HCT116 (cell line): ENCODE measurements at regions not wholly inside any gene's neighbourhood (a gene's known extent, or its start where the extent isn't known, plus 50 kb on each side); places are given as distances from the start of the nearest gene placed in this dataset.

Experiments
- ATAC-seq: fragments of 200-7000 bp; cut with Tn5 transposase; 2 replicates; pipeline ENCODE4 v1.9.1; 2020; ENCODE audit warnings: mild to moderate bottlenecking, moderate library complexity
- BruUV-seq: library from RNA; stranded (reverse); fragments of 400-500 nt; replicated peaks from 2 replicates; lab custom pipeline; 2021; lab: Mats Ljungman, UMichigan
- CTCF ChIA-PET: fragments of 300-600 bp; sonication (Branson Sonifier 250); formaldehyde crosslinking; loops from one replicate; lab custom pipeline; 2021; ENCODE audit warnings: antibody characterized with exemption; lab: Charles Lee
- POLR2A ChIA-PET: fragments of 300-600, 350-600 bp; sonication (Branson Sonifier 250); formaldehyde crosslinking; loops from one replicate; lab custom pipeline; 2021; ENCODE audit warnings: antibody characterized with exemption; lab: Charles Lee
- RAD21 ChIA-PET, 2 experiments: fragments of 300-600 bp; sonication (Branson Sonifier 250); formaldehyde crosslinking; loops; one replicate each; lab custom pipeline; 2023; ENCODE audit warnings: low total read pairs in 2 of 2; ENCODE audit not compliant: uncharacterized antibody in 2 of 2, unreplicated experiment in 2 of 2, low non-redundant PET in 1 of 2; lab: Charles Lee
- DNase-seq: peaks from one replicate; pipeline ENCODE4 v3.0.0-alpha.2; 2010; ENCODE audit warnings: low read depth, low spot score
- H2AFZ ChIP-seq: fragments of 200-600 bp; shearing (Covaris generic), sonication (generic); 2 replicates; pipeline ENCODE4 v1.6.1; 2017; ENCODE audit warnings: low read depth, mixed run types, mixed read lengths, antibody characterized with exemption, low read length; ENCODE audit not compliant: poor library complexity, severe bottlenecking
- H3K27ac ChIP-seq: 2 replicates; pipeline ENCODE4 v1.5.1; 2012; ENCODE audit warnings: low read depth, low read length
- H3K27me3 ChIP-seq: fragments of 200-600 bp; sonication (generic); 2 replicates; pipeline ENCODE4 v1.6.1; 2016; ENCODE audit warnings: mixed run types, low read length, mixed read lengths; ENCODE audit not compliant: insufficient read depth
- H3K36me3 ChIP-seq, 2 experiments: fragments of 200-500 bp in 1 of 2; fragments of 200-600 bp in 1 of 2; sonication (Bioruptor generic) in 1 of 2; sonication (generic) in 1 of 2; 2 replicates each; pipeline versions ENCODE4 v1.5.1 to v1.6.1; 2014 to 2016; ENCODE audit warnings: low read length in 2 of 2, inconsistent platforms in 1 of 2, mixed read lengths in 1 of 2, mixed run types in 1 of 2; ENCODE audit not compliant: insufficient read depth in 2 of 2, control insufficient read depth in 1 of 2
- H3K4me1 ChIP-seq, 2 experiments: fragments of 200-600 bp in 1 of 2; sonication (generic) in 1 of 2; 2 replicates each; pipeline versions ENCODE4 v1.5.1 to v1.6.1; 2012 to 2017; ENCODE audit warnings: low read length in 2 of 2, inconsistent platforms in 1 of 2, mild to moderate bottlenecking in 1 of 2, mixed read lengths in 1 of 2, mixed run types in 1 of 2, moderate library complexity in 1 of 2; ENCODE audit not compliant: insufficient read depth in 2 of 2, control insufficient read depth in 1 of 2
- H3K4me2 ChIP-seq: fragments of 200-600 bp; sonication (generic); 2 replicates; pipeline ENCODE4 v1.6.1; 2017; ENCODE audit warnings: mixed run types, low read length, mixed read lengths
- H3K4me3 ChIP-seq, 2 experiments: fragments of 200-600 bp in 1 of 2; sonication (generic) in 1 of 2; replicated peaks in 1 of 2; 2 replicates each; pipeline ENCODE4 v1.5.1; 2011 to 2016; ENCODE audit warnings: low read length in 2 of 2, control low read depth in 1 of 2, low read depth in 1 of 2, mild to moderate bottlenecking in 1 of 2, mixed read lengths in 1 of 2, mixed run types in 1 of 2
- H3K79me2 ChIP-seq: fragments of 200-600 bp; sonication (generic); 2 replicates; pipeline ENCODE4 v1.6.1; 2017; ENCODE audit warnings: mild to moderate bottlenecking, mixed run types, low read length, moderate library complexity, mixed read lengths; ENCODE audit not compliant: insufficient read depth
- H3K9ac ChIP-seq: fragments of 200-600 bp; sonication (generic); 2 replicates; pipeline ENCODE4 v1.6.1; 2016; ENCODE audit warnings: low read length, mixed read lengths
- H3K9me2 ChIP-seq: fragments of 200-600 bp; sonication (generic), shearing (Covaris generic); 2 replicates; pipeline ENCODE4 v1.6.1; 2017; ENCODE audit warnings: mixed run types, mild to moderate bottlenecking, moderate library complexity; ENCODE audit not compliant: insufficient read depth
- H3K9me3 ChIP-seq, 2 experiments: fragments of 200-500 bp in 1 of 2; fragments of 200-600 bp in 1 of 2; sonication (Bioruptor generic) in 1 of 2; sonication (generic) in 1 of 2; 2 replicates each; pipeline ENCODE4 v1.6.1; 2014 to 2017; ENCODE audit warnings: low read length in 2 of 2, mixed read lengths in 2 of 2, inconsistent platforms in 1 of 2, low read depth in 1 of 2, mild to moderate bottlenecking in 1 of 2, mixed run types in 1 of 2, moderate library complexity in 1 of 2; ENCODE audit not compliant: control insufficient read depth in 1 of 2, insufficient read depth in 1 of 2
- H4K20me1 ChIP-seq: fragments of 200-600 bp; sonication (generic), shearing (Covaris generic); 2 replicates; pipeline ENCODE4 v1.6.1; 2017; ENCODE audit warnings: mixed run types, mild to moderate bottlenecking, moderate library complexity; ENCODE audit not compliant: insufficient read depth
- ATF3 ChIP-seq: IDR thresholded peaks from 2 replicates; pipeline ENCODE4 v1.6.1; 2012
- CTCF ChIP-seq, 3 experiments: fragments of 200-600 bp in 1 of 3; sonication (generic) in 1 of 3; IDR thresholded peaks in 2 of 3; conservative IDR thresholded peaks in 1 of 3; 2 replicates each; pipeline ENCODE4 v1.5.1; 2012 to 2017; ENCODE audit warnings: low read depth in 2 of 3, low read length in 2 of 3, antibody characterized with exemption in 1 of 3, borderline replicate concordance in 1 of 3, control low read depth in 1 of 3, mild to moderate bottlenecking in 1 of 3, mixed read lengths in 1 of 3, mixed run types in 1 of 3, moderate library complexity in 1 of 3; ENCODE audit not compliant: insufficient read depth in 1 of 3
- ELF1 ChIP-seq: IDR thresholded peaks from 2 replicates; pipeline ENCODE4 v1.6.1; 2012; ENCODE audit warnings: low read depth, borderline replicate concordance
- EZH2 ChIP-seq: fragments of 200-600 bp; sonication (generic); IDR thresholded peaks from 2 replicates; pipeline ENCODE4 v1.6.1; 2017; ENCODE audit warnings: antibody characterized with exemption, mixed run types
- EZH2phosphoT487 ChIP-seq: fragments of 200-600 bp; IDR thresholded peaks from 2 replicates; pipeline ENCODE4 v1.6.1; 2018; ENCODE audit warnings: antibody characterized with exemption, borderline replicate concordance
- JUND ChIP-seq: IDR thresholded peaks from 2 replicates; pipeline ENCODE4 v1.6.1; 2012
- RAD21 ChIP-seq: IDR thresholded peaks from 2 replicates; pipeline ENCODE4 v1.6.1; 2012; ENCODE audit warnings: low read depth, mild to moderate bottlenecking
- YY1 ChIP-seq: IDR thresholded peaks from 2 replicates; pipeline ENCODE4 v1.6.1; 2011; ENCODE audit warnings: low read length, low read depth, moderate library complexity, mild to moderate bottlenecking; ENCODE audit not compliant: insufficient replicate concordance; ENCODE audit errors: extremely low read depth
- ZFX ChIP-seq: fragments of 450-650 bp; IDR thresholded peaks from 2 replicates; pipeline ENCODE4 v1.6.1; 2017
- intact Hi-C: fragments of 100-400 bp; cut with micrococcal nuclease; formaldehyde crosslinking; loops from 2 replicates; pipeline ENCODE4 v1.10.0; 2022

DNA sequence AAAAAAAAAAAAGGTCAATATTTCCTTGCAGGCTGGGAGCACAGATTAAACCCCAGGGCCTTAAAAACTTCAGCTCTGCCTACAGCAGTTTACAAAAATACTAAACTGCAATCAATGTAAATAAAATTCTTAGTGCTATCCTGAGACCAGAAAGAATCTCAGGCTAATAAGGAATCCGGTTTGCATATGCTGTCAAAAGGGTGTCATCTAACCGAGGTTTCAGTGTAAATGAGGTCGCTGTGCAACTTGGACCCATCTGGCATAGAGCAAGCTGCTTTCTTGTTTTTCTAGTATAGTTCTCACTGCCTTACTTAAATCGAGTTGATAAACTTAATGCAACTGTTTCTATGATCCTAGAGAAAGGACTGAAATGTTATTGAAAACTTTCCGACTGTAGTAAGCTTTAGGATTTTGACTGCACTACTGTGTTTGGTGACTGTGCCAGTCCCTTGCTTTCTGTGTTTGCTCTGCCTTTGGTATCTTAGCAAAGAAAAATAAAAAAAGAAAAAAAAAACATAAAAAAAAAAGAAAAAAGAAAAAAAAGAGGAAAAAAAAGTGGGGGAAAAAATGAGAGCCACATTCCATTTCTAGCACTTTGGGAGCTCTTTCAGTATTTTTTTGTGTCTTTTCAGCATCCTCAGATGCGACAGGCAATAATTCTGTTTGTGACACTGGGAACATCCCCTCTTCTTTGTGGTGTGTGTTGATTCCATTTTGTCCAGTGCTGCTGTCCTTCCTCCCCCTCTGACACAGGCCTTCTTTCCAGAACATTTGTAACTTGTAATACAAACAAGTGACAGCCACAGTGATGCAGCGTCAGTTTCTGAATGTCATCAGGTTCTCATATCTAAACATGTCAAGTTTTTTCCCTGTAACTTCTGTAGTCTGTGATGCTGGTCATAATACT is 340.5 kb downstream of the ZNF536 start:
- H2AFZ ChIP-seq = no peak overlapping the region
- H3K9ac ChIP-seq = no peak overlapping the region
- no peaks in the 10 kb centered on the region for H3K9me2 ChIP-seq
- ChIA-PET CTCF (no interaction called here), POLR2A (no interaction called here)
- H3K27me3 ChIP-seq = no peaks in the 10 kb centered on the region
- ATAC-seq (no peak), DNase-seq (no peak)
- H3K9me3 ChIP-seq = no peaks in the 10 kb centered on the region; a peak in 1 of 4 replicates
- intact Hi-C loops = no loop called here
- no TSS peak for BruUV-seq
- no peaks in the 10 kb centered on the region for H3K4me1 ChIP-seq
- H3K36me3 ChIP-seq = no peaks in the 10 kb centered on the region
- no peak overlapping the region for H3K4me2 ChIP-seq
- H3K4me3 ChIP-seq = no peak overlapping the region
- H3K27ac ChIP-seq = no peak overlapping the region
- TF ChIP-seq JUND (no peak), ATF3 (no peak), CTCF (IDR thresholded peaks at IDR 0.05 in 2 of 3, conservative IDR thresholded peaks at IDR 0.05 in 1 of 3; ENCODE audit: borderline replicate concordance in 1 of 3, insufficient read depth in 1 of 3, low read depth in 2 of 3, low read length in 2 of 3) (no peak), RAD21 (no peak)
- TF ChIP-seq, all 23 proteins: peak for 0
- RAD21 ChIA-PET = no interaction called here
- H3K79me2 ChIP-seq = no peaks in the 10 kb centered on the region
- no peaks in the 10 kb centered on the region for H4K20me1 ChIP-seq

DNA sequence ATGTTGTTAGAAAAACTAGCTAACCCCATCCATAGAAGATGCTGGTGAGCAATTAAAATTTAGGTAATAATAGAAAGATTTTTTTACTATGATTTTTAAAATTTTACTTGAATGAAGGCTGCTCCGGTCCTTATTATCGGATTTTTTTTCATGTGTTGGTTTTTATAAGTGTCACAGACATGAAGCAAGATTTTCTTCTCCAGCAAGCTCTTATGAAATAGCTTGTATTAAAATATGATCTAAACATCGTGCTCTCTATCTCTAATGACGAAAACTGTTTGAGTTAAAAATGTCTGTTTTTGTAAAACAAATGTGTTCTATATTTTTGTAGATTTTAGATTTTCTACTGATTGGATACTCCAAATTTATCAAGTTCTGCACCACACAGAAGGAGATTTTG is 339.6 kb downstream of the ZNF536 start:
- ChIA-PET POLR2A (no interaction called here), CTCF (no interaction called here)
- no peak overlapping the region for H3K4me3 ChIP-seq

More for the DNA sequence above, 339.6 kb downstream of the ZNF536 start:
- H3K4me2 ChIP-seq = no peak overlapping the region
- DNase-seq = no peak
- no peak overlapping the region for H2AFZ ChIP-seq
- intact Hi-C loops = no loop called here
- RAD21 ChIA-PET = no interaction called here
- H3K9me2 ChIP-seq = no peaks in the 10 kb centered on the region
- H3K27me3 ChIP-seq = no peaks in the 10 kb centered on the region
- no peak overlapping the region for H3K9ac ChIP-seq
- no peaks in the 10 kb centered on the region for H3K79me2 ChIP-seq
- ATAC-seq = no peak
- no peaks in the 10 kb centered on the region for H3K4me1 ChIP-seq
- no TSS peak for BruUV-seq
- no peaks in the 10 kb centered on the region for H4K20me1 ChIP-seq
- H3K9me3 ChIP-seq = no peaks in the 10 kb centered on the region; a peak in 1 of 4 replicates
- TF ChIP-seq EZH2phosphoT487 (no peak), EZH2 (no peak), YY1 (no peak), ELF1 (no peak), ZFX (no peak)
- TF ChIP-seq, all 23 proteins: peak for 0
- Histone ChIP-seq H3K36me3 (no peaks in the 10 kb centered on the region), H3K27ac (no peak overlapping the region)
